DND-41 (cell line): ENCODE measurements at regions not wholly inside any gene's neighbourhood (a gene's known extent, or its start where the extent isn't known, plus 50 kb on each side); places are given as distances from the start of the nearest gene placed in this dataset.

Source experiments
- EZH2 ChIP-seq: IDR thresholded peaks from 3 replicates; pipeline ENCODE4 v1.6.1; 2012; ENCODE audit warnings: borderline replicate concordance, low read depth, mild to moderate bottlenecking, moderate library complexity, low read length, inconsistent platforms; ENCODE audit not compliant: severe bottlenecking
- TF ChIP-seq, protein P1 (sequence below): IDR thresholded peaks from 2 replicates; pipeline ENCODE4 v1.5.1; 2012; ENCODE audit warnings: borderline replicate concordance, low read length, moderate library complexity, mild to moderate bottlenecking; ENCODE audit not compliant: poor library complexity, severe bottlenecking; ENCODE audit errors: extremely low read depth

DNA sequence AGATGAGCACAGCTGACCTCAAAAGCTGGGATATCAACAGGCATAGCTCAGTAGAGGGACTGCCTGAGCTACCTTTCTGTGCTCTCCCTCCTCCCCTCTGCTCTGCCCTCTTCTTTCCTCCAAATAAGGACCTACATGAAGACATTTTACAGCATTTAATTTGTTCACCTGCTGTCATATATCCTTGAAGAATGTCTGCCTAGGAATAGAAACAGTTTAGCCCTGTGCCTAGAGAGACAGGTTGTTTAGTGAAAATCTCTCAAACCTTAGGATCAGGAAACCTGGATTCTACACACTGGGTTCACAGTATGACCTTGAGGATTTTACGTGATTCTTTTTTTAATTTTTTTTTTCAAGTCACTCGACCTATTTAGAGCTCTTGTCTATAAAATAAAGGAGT is 213.0 kb upstream of the SETBP1 start:
- TF ChIP-seq, protein P1, sequence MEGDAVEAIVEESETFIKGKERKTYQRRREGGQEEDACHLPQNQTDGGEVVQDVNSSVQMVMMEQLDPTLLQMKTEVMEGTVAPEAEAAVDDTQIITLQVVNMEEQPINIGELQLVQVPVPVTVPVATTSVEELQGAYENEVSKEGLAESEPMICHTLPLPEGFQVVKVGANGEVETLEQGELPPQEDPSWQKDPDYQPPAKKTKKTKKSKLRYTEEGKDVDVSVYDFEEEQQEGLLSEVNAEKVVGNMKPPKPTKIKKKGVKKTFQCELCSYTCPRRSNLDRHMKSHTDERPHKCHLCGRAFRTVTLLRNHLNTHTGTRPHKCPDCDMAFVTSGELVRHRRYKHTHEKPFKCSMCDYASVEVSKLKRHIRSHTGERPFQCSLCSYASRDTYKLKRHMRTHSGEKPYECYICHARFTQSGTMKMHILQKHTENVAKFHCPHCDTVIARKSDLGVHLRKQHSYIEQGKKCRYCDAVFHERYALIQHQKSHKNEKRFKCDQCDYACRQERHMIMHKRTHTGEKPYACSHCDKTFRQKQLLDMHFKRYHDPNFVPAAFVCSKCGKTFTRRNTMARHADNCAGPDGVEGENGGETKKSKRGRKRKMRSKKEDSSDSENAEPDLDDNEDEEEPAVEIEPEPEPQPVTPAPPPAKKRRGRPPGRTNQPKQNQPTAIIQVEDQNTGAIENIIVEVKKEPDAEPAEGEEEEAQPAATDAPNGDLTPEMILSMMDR, result no peak
- TF ChIP-seq EZH2, result no peak
